Naive thymus-derived CD8-positive, alpha-beta T cell (primary cell): ENCODE measurements at regions not wholly inside any gene's neighbourhood (a gene's known extent, or its start where the extent isn't known, plus 50 kb on each side); places are given as distances from the start of the nearest gene placed in this dataset.

ENCODE experiments used
- ATAC-seq, 2 donors: fragments of 150-1000 bp; cut with Tn5 transposase in 1 of 2; sonication (Bioruptor Pico), chemical (Tn5 transposase) in 1 of 2; 1 replicate in 1 of 2; 2 replicates in 1 of 2; pipeline ENCODE4 v1.10.0; 2021; ENCODE audit warnings: mild to moderate bottlenecking in 2 of 2, moderate library complexity in 2 of 2
- POLR2A ChIA-PET: fragments of 350-600 bp; sonication (Branson Sonifier 250); formaldehyde crosslinking; loops from one replicate; lab custom pipeline; 2021; ENCODE audit warnings: antibody characterized with exemption; lab: Charles Lee
- DNase-seq, 10 donors: peaks; one replicate each; pipeline versions ENCODE4 v3.0.0 to v3.0.0-alpha.2; 2020 to 2022
- H3K27ac Mint-ChIP-seq, 10 donors: one replicate each; pipeline ENCODE4 v1.8.0; 2020 to 2022; ENCODE audit warnings: mild to moderate bottlenecking in 10 of 10, mixed read lengths in 10 of 10, moderate library complexity in 4 of 10, inconsistent platforms in 1 of 10
- H3K27me3 Mint-ChIP-seq, 5 donors: one replicate each; pipeline ENCODE4 v1.8.0; 2021 to 2022; ENCODE audit warnings: mixed read lengths in 5 of 5
- H3K36me3 Mint-ChIP-seq, 3 donors: one replicate each; pipeline ENCODE4 v1.8.0; 2020 to 2022; ENCODE audit warnings: mixed read lengths in 3 of 3, mild to moderate bottlenecking in 2 of 3, inconsistent platforms in 1 of 3
- H3K4me1 Mint-ChIP-seq, 4 donors: one replicate each; pipeline ENCODE4 v1.8.0; 2021 to 2022; ENCODE audit warnings: mixed read lengths in 4 of 4
- H3K4me3 Mint-ChIP-seq, 10 donors: one replicate each; pipeline ENCODE4 v1.8.0; 2020 to 2022; ENCODE audit warnings: mild to moderate bottlenecking in 10 of 10, mixed read lengths in 10 of 10, moderate library complexity in 6 of 10, inconsistent platforms in 1 of 10
- H3K9me3 Mint-ChIP-seq, 9 donors: one replicate each; pipeline ENCODE4 v1.8.0; 2020 to 2022; ENCODE audit warnings: mixed read lengths in 9 of 9, mild to moderate bottlenecking in 3 of 9, inconsistent platforms in 1 of 9, moderate library complexity in 1 of 9

GRCh38 chr9:97747201-97747965, 50.2 kb upstream of the XPA start:
- Mint-ChIP-seq H3K4me3 (no peak overlapping the region), H3K4me1 (no peaks in the 10 kb centered on the region), H3K27me3 (peaks cover 16 to 52% (median 36%) of the 10 kb centered on the region in 5 donors), H3K27ac (no peak overlapping the region), H3K36me3 (peaks cover 0 to 6% (median 0%) of the 10 kb centered on the region in 3 donors), H3K9me3 (peaks cover 0 to 9% (median 2%) of the 10 kb centered on the region in 9 donors)
- no peak for DNase-seq
- POLR2A ChIA-PET, result no interaction called here
- no peak for ATAC-seq

GRCh38 chr9:97748525-97748924, 51.4 kb upstream of the XPA start:
- Mint-ChIP-seq H3K27me3 (peaks cover 14 to 40% (median 28%) of the 10 kb centered on the region in 5 donors), H3K36me3 (no peaks in the 10 kb centered on the region)
- POLR2A ChIA-PET, result no interaction called here

GRCh38 chr9:97749928-97750327, 52.8 kb upstream of the XPA start:
- Mint-ChIP-seq H3K4me1 (no peaks in the 10 kb centered on the region), H3K36me3 (no peaks in the 10 kb centered on the region), H3K27me3 (peaks cover 12 to 36% (median 23%) of the 10 kb centered on the region in 5 donors), H3K27ac (no peak overlapping the region), H3K9me3 (peaks cover 0 to 2% (median 0%) of the 10 kb centered on the region in 9 donors), H3K4me3 (no peak overlapping the region)
- POLR2A ChIA-PET, result no interaction called here
- no peak for DNase-seq
- ATAC-seq, result no peak

More at GRCh38 chr9:97748525-97748924, 51.4 kb upstream of the XPA start:
- Mint-ChIP-seq H3K27ac (no peak overlapping the region), H3K4me3 (no peak overlapping the region), H3K9me3 (peaks cover 0 to under 1% (median 0%) of the 10 kb centered on the region in 9 donors), H3K4me1 (no peaks in the 10 kb centered on the region)
- DNase-seq, result no peak
- no peak for ATAC-seq

- Mint-ChIP-seq H3K27me3 (peaks cover 5 to 21% (median 12%) of the 10 kb centered on the region in 5 donors), H3K27ac (no peak overlapping the region), H3K9me3 (peaks cover 0 to 3% (median 1%) of the 10 kb centered on the region in 9 donors), H3K4me1 (no peaks in the 10 kb centered on the region), H3K36me3 (no peaks in the 10 kb centered on the region), H3K4me3 (no peak overlapping the region)
- ATAC-seq (no peak), DNase-seq (no peak)
- POLR2A ChIA-PET, result no interaction called here
Measured at GRCh38 chr9:97751531-97751930, 54.4 kb upstream of the XPA start.

- no peak for DNase-seq
- peaks cover 3 to 18% (median 8%) of the 10 kb centered on the region in 5 donors for H3K27me3 Mint-ChIP-seq
- H3K27ac Mint-ChIP-seq, result no peak overlapping the region
- H3K36me3 Mint-ChIP-seq, result no peaks in the 10 kb centered on the region
- H3K4me1 Mint-ChIP-seq, result no peaks in the 10 kb centered on the region
- ATAC-seq, result no peak
- POLR2A ChIA-PET, result no interaction called here
- no peak overlapping the region for H3K4me3 Mint-ChIP-seq
- H3K9me3 Mint-ChIP-seq, result peaks cover 0 to 3% (median 1%) of the 10 kb centered on the region in 9 donors
Measured at GRCh38 chr9:97752274-97752673, 55.1 kb upstream of the XPA start.

- POLR2A ChIA-PET, result no interaction called here
- Mint-ChIP-seq H3K4me3 (no peak overlapping the region), H3K36me3 (no peaks in the 10 kb centered on the region), H3K27ac (no peak overlapping the region), H3K27me3 (peaks cover 0 to 16% (median 8%) of the 10 kb centered on the region in 5 donors), H3K9me3 (peaks cover 0 to 3% (median 1%) of the 10 kb centered on the region in 9 donors), H3K4me1 (no peaks in the 10 kb centered on the region)
- DNase-seq (no peak), ATAC-seq (no peak)
Measured at GRCh38 chr9:97753364-97753763, 56.2 kb upstream of the XPA start.

GRCh38 chr9:97753975-97754374, 56.8 kb upstream of the XPA start:
- Mint-ChIP-seq H3K4me3 (no peak overlapping the region), H3K4me1 (no peaks in the 10 kb centered on the region), H3K9me3 (peaks cover 0 to 3% (median 1%) of the 10 kb centered on the region in 9 donors), H3K36me3 (no peaks in the 10 kb centered on the region), H3K27me3 (peaks cover 0 to 17% (median 13%) of the 10 kb centered on the region in 5 donors), H3K27ac (no peak overlapping the region)
- DNase-seq (no peak), ATAC-seq (no peak)
- POLR2A ChIA-PET, result no interaction called here

GRCh38 chr9:97755618-97756267, 58.6 kb upstream of the XPA start:
- no peak for ATAC-seq
- POLR2A ChIA-PET, result no interaction called here
- DNase-seq, result no peak
- Mint-ChIP-seq H3K36me3 (no peaks in the 10 kb centered on the region), H3K27ac (no peak overlapping the region), H3K4me1 (no peaks in the 10 kb centered on the region), H3K9me3 (peaks cover 0 to 3% (median 1%) of the 10 kb centered on the region in 9 donors), H3K4me3 (no peak overlapping the region), H3K27me3 (peaks cover under 1 to 25% (median 18%) of the 10 kb centered on the region in 5 donors)

- POLR2A ChIA-PET, result no interaction called here
- H3K9me3 Mint-ChIP-seq, result peaks cover 0 to 3% (median 1%) of the 10 kb centered on the region in 9 donors
- H3K27ac Mint-ChIP-seq, result no peak overlapping the region
- H3K27me3 Mint-ChIP-seq, result peaks cover 12 to 38% (median 31%) of the 10 kb centered on the region in 5 donors
- DNase-seq (no peak), ATAC-seq (no peak)
- H3K36me3 Mint-ChIP-seq, result no peaks in the 10 kb centered on the region
- H3K4me3 Mint-ChIP-seq, result no peak overlapping the region
- H3K4me1 Mint-ChIP-seq, result peaks cover 0 to 3% (median 0%) of the 10 kb centered on the region in 4 donors
Measured at GRCh38 chr9:97756991-97757390, 59.9 kb upstream of the XPA start.

- Mint-ChIP-seq H3K4me1 (peaks cover 0 to 3% (median 0%) of the 10 kb centered on the region in 4 donors), H3K4me3 (no peak overlapping the region), H3K27me3 (peaks cover 12 to 51% (median 41%) of the 10 kb centered on the region in 5 donors), H3K27ac (no peak overlapping the region), H3K36me3 (no peaks in the 10 kb centered on the region), H3K9me3 (peaks cover 0 to 3% (median 1%) of the 10 kb centered on the region in 9 donors)
- POLR2A ChIA-PET, result no interaction called here
- no peak for ATAC-seq
- no peak for DNase-seq
Measured at GRCh38 chr9:97758334-97758916, 61.3 kb upstream of the XPA start.

GRCh38 chr9:97759581-97760288, 62.6 kb upstream of the XPA start:
- Mint-ChIP-seq H3K4me1 (peaks cover 0 to 3% (median 0%) of the 10 kb centered on the region in 4 donors), H3K27ac (no peak overlapping the region), H3K9me3 (peaks cover 0 to 3% (median 0%) of the 10 kb centered on the region in 9 donors), H3K4me3 (no peak overlapping the region), H3K27me3 (peaks cover 12 to 51% (median 41%) of the 10 kb centered on the region in 5 donors), H3K36me3 (no peaks in the 10 kb centered on the region)
- no peak for DNase-seq
- no peak for ATAC-seq
- POLR2A ChIA-PET, result no interaction called here

GRCh38 chr9:97761056-97761598, 64.0 kb upstream of the XPA start:
- Mint-ChIP-seq H3K27me3 (peaks cover 14 to 51% (median 41%) of the 10 kb centered on the region in 5 donors), H3K27ac (no peak overlapping the region)

More at GRCh38 chr9:97761056-97761598, 64.0 kb upstream of the XPA start:
- Mint-ChIP-seq H3K36me3 (no peaks in the 10 kb centered on the region), H3K4me3 (no peak overlapping the region), H3K4me1 (peaks cover 0 to 3% (median 0%) of the 10 kb centered on the region in 4 donors), H3K9me3 (no peaks in the 10 kb centered on the region)
- DNase-seq (no peak), ATAC-seq (no peak)
- POLR2A ChIA-PET, result no interaction called here
